ENCODE measurements at regions not wholly inside any gene's neighbourhood (a gene's known extent, or its start where the extent isn't known, plus 50 kb on each side); places are given as distances from the start of the nearest gene placed in this dataset.

- H3K27me3 Mint-ChIP-seq (ENCODE audit: unreplicated experiment), result no peaks in the 10 kb centered on the region
- no peak for TF ChIP-seq CTCF (IDR thresholded peaks at IDR 0.05; ENCODE audit: unreplicated experiment)
- no peaks in the 10 kb centered on the region for H3K9me3 Mint-ChIP-seq (ENCODE audit: unreplicated experiment)
- H3K4me1 Mint-ChIP-seq (ENCODE audit: unreplicated experiment), result no peaks in the 10 kb centered on the region
- H3K4me3 Mint-ChIP-seq (ENCODE audit: unreplicated experiment), result no peak overlapping the region
- no peak for DNase-seq (ENCODE audit: low spot score)
- no peak overlapping the region for H3K27ac Mint-ChIP-seq (ENCODE audit: unreplicated experiment)
- no peaks in the 10 kb centered on the region for H3K36me3 Mint-ChIP-seq (ENCODE audit: low read depth, unreplicated experiment)
Observed at GRCh38 chr10:36181426-36182178, 539.5 kb upstream of the FZD8 start.

GRCh38 chr10:36178616-36179015 lies 536.5 kb upstream of the FZD8 start:
- no peaks in the 10 kb centered on the region for H3K27me3 Mint-ChIP-seq (ENCODE audit: unreplicated experiment)
- H3K4me1 Mint-ChIP-seq (ENCODE audit: unreplicated experiment), result peaks cover under 1% of the 10 kb centered on the region
- no peak overlapping the region for H3K27ac Mint-ChIP-seq (ENCODE audit: unreplicated experiment)
- no peaks in the 10 kb centered on the region for H3K36me3 Mint-ChIP-seq (ENCODE audit: low read depth, unreplicated experiment)
- H3K9me3 Mint-ChIP-seq (ENCODE audit: unreplicated experiment), result no peaks in the 10 kb centered on the region
- no peak for DNase-seq (ENCODE audit: low spot score)
- TF ChIP-seq CTCF (IDR thresholded peaks at IDR 0.05; ENCODE audit: unreplicated experiment), result no peak
- H3K4me3 Mint-ChIP-seq (ENCODE audit: unreplicated experiment), result no peak overlapping the region

GRCh38 chr10:36177071-36177470 lies 535.0 kb upstream of the FZD8 start:
- no peak overlapping the region for H3K4me3 Mint-ChIP-seq (ENCODE audit: unreplicated experiment)
- H3K36me3 Mint-ChIP-seq (ENCODE audit: low read depth, unreplicated experiment), result no peaks in the 10 kb centered on the region
- no peak for DNase-seq (ENCODE audit: low spot score)
- peaks cover 9% of the 10 kb centered on the region for H3K4me1 Mint-ChIP-seq (ENCODE audit: unreplicated experiment)
- no peaks in the 10 kb centered on the region for H3K27me3 Mint-ChIP-seq (ENCODE audit: unreplicated experiment)
- H3K27ac Mint-ChIP-seq (ENCODE audit: unreplicated experiment), result no peak overlapping the region
- TF ChIP-seq CTCF (IDR thresholded peaks at IDR 0.05; ENCODE audit: unreplicated experiment), result no peak
- no peaks in the 10 kb centered on the region for H3K9me3 Mint-ChIP-seq (ENCODE audit: unreplicated experiment)

- no peak for TF ChIP-seq CTCF (IDR thresholded peaks at IDR 0.05; ENCODE audit: unreplicated experiment)
- Mint-ChIP-seq H3K4me3 (ENCODE audit: unreplicated experiment) (no peak overlapping the region), H3K36me3 (ENCODE audit: low read depth, unreplicated experiment) (no peaks in the 10 kb centered on the region), H3K9me3 (ENCODE audit: unreplicated experiment) (no peaks in the 10 kb centered on the region), H3K27ac (ENCODE audit: unreplicated experiment) (no peak overlapping the region), H3K4me1 (ENCODE audit: unreplicated experiment) (peaks cover 9% of the 10 kb centered on the region), H3K27me3 (ENCODE audit: unreplicated experiment) (no peaks in the 10 kb centered on the region)
- no peak for DNase-seq (ENCODE audit: low spot score)
Observed at GRCh38 chr10:36175954-36176353, 533.9 kb upstream of the FZD8 start.

GRCh38 chr10:36173364-36173763 lies 531.3 kb upstream of the FZD8 start:
- Mint-ChIP-seq H3K9me3 (ENCODE audit: unreplicated experiment) (no peaks in the 10 kb centered on the region), H3K36me3 (ENCODE audit: low read depth, unreplicated experiment) (no peaks in the 10 kb centered on the region), H3K27ac (ENCODE audit: unreplicated experiment) (no peak overlapping the region), H3K27me3 (ENCODE audit: unreplicated experiment) (no peaks in the 10 kb centered on the region), H3K4me3 (ENCODE audit: unreplicated experiment) (no peak overlapping the region), H3K4me1 (ENCODE audit: unreplicated experiment) (peaks cover 9% of the 10 kb centered on the region)
- DNase-seq (ENCODE audit: low spot score), result no peak
- no peak for TF ChIP-seq CTCF (IDR thresholded peaks at IDR 0.05; ENCODE audit: unreplicated experiment)

Data from endothelial cell (in vitro differentiated cells).